B cell (primary cell): ENCODE measurements at regions not wholly inside any gene's neighbourhood (a gene's known extent, or its start where the extent isn't known, plus 50 kb on each side); places are given as distances from the start of the nearest gene placed in this dataset.

Source experiments
- ATAC-seq: fragments of 200-7000 bp; cut with Tn5 transposase; one replicate; pipeline ENCODE4 v1.10.0; 2021; ENCODE audit warnings: low read depth, mild to moderate bottlenecking, moderate number of reproducible peaks, moderate library complexity
- CTCF ChIA-PET: fragments of 350-600 bp; sonication (Branson Sonifier 250); formaldehyde crosslinking; loops from one replicate; lab custom pipeline; 2021; ENCODE audit warnings: antibody characterized with exemption, inconsistent platforms; lab: Charles Lee
- POLR2A ChIA-PET: fragments of 350-600 bp; sonication (Branson Sonifier 250); formaldehyde crosslinking; loops from one replicate; lab custom pipeline; 2021; ENCODE audit warnings: antibody characterized with exemption; lab: Charles Lee
- DNase-seq: peaks from one replicate; pipeline ENCODE4 v3.0.0; 2013
- H2AFZ ChIP-seq: 2 replicates; pipeline ENCODE4 v1.6.1; 2012; ENCODE audit warnings: mild to moderate bottlenecking, low read depth, low read length; ENCODE audit not compliant: insufficient read depth, poor library complexity, severe bottlenecking
- H3K27ac ChIP-seq, 2 donors: 1 replicate in 1 of 2; 2 replicates in 1 of 2; pipeline ENCODE4 v1.5.1; 2012 to 2013; ENCODE audit warnings: low read length in 2 of 2, mild to moderate bottlenecking in 2 of 2, moderate library complexity in 1 of 2
- H3K27me3 ChIP-seq, 4 experiments: fragments of 200-600 bp in 1 of 4; sonication (generic) in 1 of 4; replicated peaks in 1 of 4; 1 replicate in 2 of 4; 2 replicates in 2 of 4; pipeline versions ENCODE4 v1.6.1 to v1.7.0; 2013 to 2016; ENCODE audit warnings: low read length in 3 of 4, mild to moderate bottlenecking in 2 of 4, mixed read lengths in 1 of 4, moderate library complexity in 1 of 4; ENCODE audit not compliant: insufficient read depth in 4 of 4, control insufficient read depth in 3 of 4; ENCODE audit errors: control extremely low read depth in 1 of 4
- H3K36me3 ChIP-seq, 2 experiments: replicated peaks in 1 of 2; 1 replicate in 1 of 2; 2 replicates in 1 of 2; pipeline versions ENCODE4 v1.6.1 to v1.7.1; 2013; ENCODE audit warnings: low read length in 1 of 2; ENCODE audit not compliant: insufficient read depth in 2 of 2, control insufficient read depth in 1 of 2; ENCODE audit errors: control extremely low read depth in 1 of 2, extremely low read depth in 1 of 2
- H3K4me1 ChIP-seq, 2 donors: fragments of 200-600 bp in 1 of 2; sonication (generic) in 1 of 2; 1 replicate in 1 of 2; 2 replicates in 1 of 2; pipeline versions ENCODE4 v1.5.1 to v1.6.1; 2013 to 2017; ENCODE audit warnings: low read length in 2 of 2; ENCODE audit not compliant: control insufficient read depth in 2 of 2, insufficient read depth in 2 of 2
- H3K4me2 ChIP-seq: replicated peaks from 2 replicates; pipeline ENCODE3; 2012; ENCODE audit warnings: mild to moderate bottlenecking, low read depth, low read length; ENCODE audit not compliant: poor library complexity, severe bottlenecking
- H3K4me3 ChIP-seq, 5 experiments: fragments of 200-600 bp in 1 of 5; sonication (generic) in 1 of 5; 1 replicate in 3 of 5; 2 replicates in 2 of 5; pipeline versions ENCODE4 v1.5.1 to v1.7.0; 2011 to 2016; ENCODE audit warnings: low read length in 4 of 5, mild to moderate bottlenecking in 4 of 5, low read depth in 2 of 5, control low read depth in 1 of 5, moderate library complexity in 1 of 5; ENCODE audit not compliant: insufficient read depth in 1 of 5; ENCODE audit errors: control extremely low read depth in 1 of 5, extremely low read depth in 1 of 5
- H3K79me2 ChIP-seq: fragments of 200-600 bp; sonication (generic); one replicate; pipeline ENCODE4 v1.6.0; 2016; ENCODE audit warnings: low read length; ENCODE audit not compliant: control insufficient read depth, insufficient read depth
- H3K9ac ChIP-seq: fragments of 200-600 bp; sonication (generic); 2 replicates; pipeline ENCODE4 v1.6.1; 2017; ENCODE audit warnings: mild to moderate bottlenecking, low read length, moderate library complexity
- H3K9me3 ChIP-seq, 3 donors: one replicate each; pipeline versions ENCODE4 v1.6.1 to v1.7.1; 2013; ENCODE audit warnings: low read length in 2 of 3; ENCODE audit not compliant: control insufficient read depth in 2 of 3, insufficient read depth in 1 of 3; ENCODE audit errors: control extremely low read depth in 1 of 3
- H4K20me1 ChIP-seq: 2 replicates; pipeline ENCODE4 v1.6.0; 2012; ENCODE audit warnings: mild to moderate bottlenecking, low read length; ENCODE audit not compliant: insufficient read depth, control insufficient read depth, poor library complexity, severe bottlenecking
- H3K27ac Mint-ChIP-seq: one replicate; pipeline ENCODE4 v1.8.0; 2021; ENCODE audit warnings: mixed read lengths
- H3K27me3 Mint-ChIP-seq: one replicate; pipeline ENCODE4 v1.8.0; 2021; ENCODE audit warnings: mixed read lengths
- H3K4me1 Mint-ChIP-seq: one replicate; pipeline ENCODE4 v1.8.0; 2021; ENCODE audit warnings: mixed read lengths
- H3K4me3 Mint-ChIP-seq: one replicate; pipeline ENCODE4 v1.8.0; 2021; ENCODE audit warnings: mixed read lengths
- H3K9me3 Mint-ChIP-seq: one replicate; pipeline ENCODE4 v1.8.0; 2022; ENCODE audit warnings: mixed read lengths; ENCODE audit not compliant: insufficient read depth
- CTCF ChIP-seq: fragments of 200-600 bp; IDR thresholded peaks from one replicate; pipeline ENCODE4 v1.8.0; 2022; ENCODE audit warnings: antibody characterized with exemption, mild to moderate bottlenecking
- EZH2 ChIP-seq: IDR thresholded peaks from 2 replicates; pipeline ENCODE4 v1.6.1; 2012; ENCODE audit warnings: borderline replicate concordance, low read depth, mild to moderate bottlenecking, moderate library complexity, low read length; ENCODE audit not compliant: insufficient read depth, poor library complexity, severe bottlenecking
- WGBS: methylation state at CpG from one replicate; pipeline ENCODE4 v1.1.5; 2013; ENCODE audit warnings: missing lambda C conversion rate; ENCODE audit not compliant: insufficient coverage; 5-methylcytosine and 5-hydroxymethylcytosine counted together
- intact Hi-C: fragments of 100-400 bp; cut with micrococcal nuclease; formaldehyde crosslinking; loops from one replicate; pipeline ENCODE4 v1.10.0; 2022

DNA sequence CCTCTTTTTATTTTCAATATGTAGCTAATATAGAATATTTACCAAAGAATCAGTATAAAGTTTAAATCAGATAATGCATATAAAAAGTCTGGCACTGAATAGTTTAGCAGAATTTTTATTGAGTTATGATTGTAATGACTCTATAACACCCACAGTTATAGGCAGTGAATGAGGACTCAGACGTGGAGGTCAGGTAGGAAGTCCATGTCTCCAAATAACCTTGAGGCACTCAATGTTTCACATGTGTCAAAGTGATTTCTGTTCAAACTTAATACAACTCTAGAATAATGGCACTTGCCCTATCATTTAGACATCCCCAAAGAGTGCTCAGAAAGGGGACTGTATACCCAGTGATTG, 332.1 kb downstream of the BMPER start:
- H3K9me3 ChIP-seq: peaks cover 0 to 7% (median 0%) of the 10 kb centered on the region in 3 donors
- no peak overlapping the region for H3K4me3 ChIP-seq
- H4K20me1 ChIP-seq: no peaks in the 10 kb centered on the region
- ChIA-PET POLR2A (no interaction called here), CTCF (no interaction called here)
- H3K4me1 Mint-ChIP-seq: no peaks in the 10 kb centered on the region
- ATAC-seq (no peak), DNase-seq (no peak)
- H3K27me3 ChIP-seq: no peaks in the 10 kb centered on the region
- WGBS: no CpG with 5 or more reads among the region's 1 CpG
- no peaks in the 10 kb centered on the region for H3K79me2 ChIP-seq
- intact Hi-C loops: no loop called here
- H3K9ac ChIP-seq: no peak overlapping the region
- no peaks in the 10 kb centered on the region for H3K27me3 Mint-ChIP-seq
- no peak overlapping the region for H3K27ac ChIP-seq
- no peak overlapping the region for H2AFZ ChIP-seq
- TF ChIP-seq CTCF (no peak), EZH2 (no peak)
- peaks cover 3% of the 10 kb centered on the region for H3K9me3 Mint-ChIP-seq
- no peaks in the 10 kb centered on the region for H3K36me3 ChIP-seq
- no peak overlapping the region for H3K4me2 ChIP-seq
- no peak overlapping the region for H3K27ac Mint-ChIP-seq
- H3K4me1 ChIP-seq: no peaks in the 10 kb centered on the region
- H3K4me3 Mint-ChIP-seq: no peak overlapping the region

GRCh38 chr7:34240417-34240816, 335.1 kb downstream of the BMPER start:
- POLR2A ChIA-PET: no interaction called here
- Histone ChIP-seq H3K9ac (no peak overlapping the region), H3K27ac (no peak overlapping the region)

More at GRCh38 chr7:34240417-34240816, 335.1 kb downstream of the BMPER start:
- H3K9me3 Mint-ChIP-seq: peaks cover 3% of the 10 kb centered on the region
- intact Hi-C loops: no loop called here
- TF ChIP-seq EZH2 (no peak), CTCF (no peak)
- Histone ChIP-seq H3K4me2 (no peak overlapping the region), H4K20me1 (no peaks in the 10 kb centered on the region), H3K79me2 (no peaks in the 10 kb centered on the region), H3K4me3 (no peak overlapping the region), H3K9me3 (peaks cover 0 to under 1% (median 0%) of the 10 kb centered on the region in 3 donors), H2AFZ (no peak overlapping the region), H3K27me3 (no peaks in the 10 kb centered on the region), H3K36me3 (no peaks in the 10 kb centered on the region), H3K4me1 (no peaks in the 10 kb centered on the region)
- no peaks in the 10 kb centered on the region for H3K4me1 Mint-ChIP-seq
- ATAC-seq (no peak), DNase-seq (no peak)
- H3K27me3 Mint-ChIP-seq: no peaks in the 10 kb centered on the region
- no peak overlapping the region for H3K4me3 Mint-ChIP-seq
- 79% methylated on average over 2 of the region's 4 CpGs for WGBS
- no peak overlapping the region for H3K27ac Mint-ChIP-seq
- CTCF ChIA-PET: no interaction called here
